ENCODE measurements at regions not wholly inside any gene's neighbourhood (a gene's known extent, or its start where the extent isn't known, plus 50 kb on each side); places are given as distances from the start of the nearest gene placed in this dataset.
"Not testable (repeated sequence)": the region's sequence is repeated elsewhere in the genome, so short reads cannot be mapped to it uniquely, and the experiment has no call there.

DNA sequence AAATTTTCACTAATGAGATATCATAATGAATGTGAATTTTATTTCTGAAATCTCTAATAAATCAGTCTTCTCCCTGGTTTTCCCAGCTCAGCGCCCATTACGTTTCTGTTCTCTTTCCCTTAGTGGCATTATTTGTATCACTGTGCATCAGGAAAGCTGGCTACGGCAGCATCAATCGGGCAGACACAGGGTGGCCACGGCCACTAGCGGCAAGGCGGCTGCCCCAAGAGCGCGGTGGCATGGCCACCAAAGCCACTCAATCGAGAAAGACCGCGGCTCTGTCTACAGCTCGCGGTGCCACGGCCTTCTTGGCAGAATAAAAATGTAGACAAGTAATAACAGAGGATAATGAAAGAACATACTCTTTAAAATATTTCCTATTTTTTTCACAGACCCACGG is 168.0 kb downstream of the RPIA start:
- DNase-seq (ENCODE audit: low read depth in 2 of 2) = no peak

DNA sequence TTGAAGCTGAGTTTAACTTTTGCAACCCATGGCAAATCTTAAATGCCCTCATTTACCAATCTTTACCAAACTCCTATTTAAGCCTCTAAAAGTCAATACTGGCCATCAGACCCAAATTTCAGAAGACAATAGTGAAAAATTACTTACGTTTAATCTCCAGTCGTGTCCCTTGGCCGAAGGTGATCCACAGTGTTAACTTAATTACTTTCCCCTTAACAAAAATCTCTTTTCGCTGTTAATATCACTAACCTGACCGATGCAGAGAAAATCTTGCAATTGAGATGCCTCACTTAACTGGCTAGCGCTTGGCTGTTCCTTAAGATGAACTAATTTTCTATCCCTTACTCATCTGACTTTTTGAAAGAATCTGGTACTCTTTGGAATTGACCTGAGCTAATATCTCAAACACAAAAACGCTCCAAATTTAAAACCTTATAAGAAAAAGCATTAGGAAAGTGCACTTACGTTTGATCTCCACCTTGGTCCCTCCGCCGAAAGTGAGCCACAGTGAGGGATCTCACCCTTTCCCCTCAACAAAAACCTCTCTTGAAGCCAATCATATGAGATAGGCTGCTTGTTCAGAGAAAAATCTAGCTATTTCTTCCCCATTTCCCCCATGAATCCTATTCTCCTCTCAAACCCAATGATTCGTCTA is 169.1 kb downstream of the RPIA start:
- no peak for DNase-seq (ENCODE audit: low read depth in 2 of 2)

DNA sequence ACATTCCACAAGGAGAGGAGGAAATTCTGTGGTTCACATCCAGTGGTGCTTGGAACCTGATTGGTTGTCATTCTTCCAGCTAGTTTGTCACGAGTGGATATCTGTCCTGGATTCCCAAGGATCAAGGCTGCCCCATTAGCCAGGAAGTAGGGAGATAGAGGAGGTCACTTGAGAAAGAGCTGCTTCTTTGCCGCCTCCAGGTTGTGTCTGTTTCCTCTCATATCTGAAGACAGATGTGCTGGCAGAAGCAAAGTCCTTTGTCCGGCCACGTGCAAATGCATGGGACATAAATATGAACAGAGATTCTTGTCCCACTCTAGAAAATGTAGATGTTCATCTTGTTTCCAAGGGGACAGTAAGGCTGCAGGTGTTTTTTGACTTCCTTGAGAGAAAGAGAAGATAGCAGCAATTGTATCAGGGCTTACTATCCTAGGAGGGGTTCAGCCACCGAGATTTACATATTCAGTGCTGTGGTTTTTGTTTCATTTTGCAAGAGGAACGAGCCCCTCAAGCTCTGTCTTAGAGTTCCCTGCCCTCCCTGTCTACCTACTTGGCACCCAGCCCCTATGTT is 174.4 kb downstream of the RPIA start:
- no peak for DNase-seq (ENCODE audit: low read depth in 2 of 2)

DNA sequence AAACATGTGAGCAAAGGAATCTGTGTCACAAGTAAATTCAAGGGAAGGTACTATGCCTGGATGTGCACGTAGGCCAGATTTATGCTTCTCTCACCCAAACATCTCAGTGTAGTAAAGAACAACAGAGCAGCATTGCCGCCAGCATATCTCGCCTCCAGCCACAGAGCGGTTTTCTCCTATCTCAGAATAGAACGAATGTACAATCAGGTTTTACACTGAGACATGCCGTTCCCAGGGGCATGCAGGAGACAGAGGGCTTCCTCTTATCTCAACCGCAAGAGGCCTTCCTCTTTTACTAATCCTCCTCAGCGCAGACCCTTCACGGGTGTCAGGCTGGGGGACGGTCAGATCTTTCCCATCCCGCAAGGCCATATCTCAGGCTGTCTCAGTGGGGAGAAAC is 175.3 kb downstream of the RPIA start:
- no peak for DNase-seq (ENCODE audit: low read depth in 2 of 2)

DNA sequence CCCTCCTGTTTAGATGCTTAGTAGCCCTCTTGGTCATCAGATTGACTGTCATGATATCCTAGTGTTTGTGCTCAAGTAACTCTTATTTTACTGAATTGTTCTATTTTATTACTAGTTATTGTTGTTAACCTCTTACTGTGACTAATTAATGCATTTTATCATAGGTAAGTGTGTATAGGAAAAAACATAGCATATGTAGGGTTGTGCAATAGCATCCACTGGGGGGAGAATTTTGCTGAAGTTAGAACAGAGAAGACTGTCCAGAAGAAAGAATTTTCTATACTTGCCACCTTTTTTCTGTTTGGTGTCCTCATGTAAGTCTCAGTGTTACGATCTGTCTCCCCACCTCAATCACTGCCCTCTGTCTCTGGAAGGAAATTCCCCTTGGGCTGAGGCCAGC is 177.4 kb downstream of the RPIA start:
- no peak for DNase-seq (ENCODE audit: low read depth in 2 of 2)

DNA sequence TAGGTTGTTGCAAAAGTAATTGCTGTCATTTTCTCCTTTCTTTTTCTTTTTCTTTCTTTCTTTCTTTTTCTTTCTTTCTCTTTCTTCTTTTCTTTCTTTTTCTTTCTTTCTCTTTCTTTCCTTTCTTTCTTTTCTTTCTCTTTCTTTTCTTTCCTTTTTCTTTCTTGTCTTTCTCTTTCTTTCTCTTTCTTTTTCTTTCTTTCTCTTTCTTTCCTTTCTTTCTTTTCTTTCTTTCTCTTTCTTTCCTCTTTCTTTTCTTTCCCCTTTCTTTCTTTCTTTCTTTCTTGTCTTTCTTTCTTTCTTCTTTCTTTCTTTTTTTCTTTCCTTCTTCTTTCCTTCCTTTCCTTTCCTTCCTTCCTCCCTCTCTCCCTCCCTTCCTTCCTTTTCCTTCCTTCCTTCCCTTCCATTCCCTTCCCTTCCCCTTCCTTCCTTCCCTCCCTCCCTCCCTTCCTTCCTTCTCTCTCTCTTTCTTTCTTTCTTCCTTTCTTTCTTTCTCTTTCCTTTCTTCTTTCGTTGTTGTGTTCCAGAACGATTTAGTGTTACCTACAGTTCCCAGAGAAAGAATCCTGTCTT is 178.9 kb downstream of the RPIA start:
- DNase-seq (ENCODE audit: low read depth in 2 of 2) = no peak

DNA sequence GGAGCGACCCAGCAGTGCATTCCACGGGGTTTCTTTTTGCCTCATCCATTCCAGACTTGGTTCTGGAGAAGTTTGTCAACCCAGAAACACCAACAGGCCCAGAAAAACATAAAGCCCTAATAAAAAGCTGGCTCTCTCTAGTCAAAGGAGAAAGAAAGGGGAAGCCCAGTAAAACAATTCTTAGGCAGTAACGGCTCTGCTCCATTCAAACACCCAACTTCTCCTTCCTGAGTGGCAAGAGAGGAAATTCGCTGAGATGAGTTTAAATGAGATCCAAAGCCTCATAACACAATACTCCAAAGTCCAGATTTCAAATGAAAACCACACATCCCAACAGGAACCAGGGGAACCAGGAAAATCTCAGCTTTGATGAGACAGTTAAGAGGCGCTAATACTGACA is 179.9 kb downstream of the RPIA start:
- no peak for DNase-seq (ENCODE audit: low read depth in 2 of 2)

DNA sequence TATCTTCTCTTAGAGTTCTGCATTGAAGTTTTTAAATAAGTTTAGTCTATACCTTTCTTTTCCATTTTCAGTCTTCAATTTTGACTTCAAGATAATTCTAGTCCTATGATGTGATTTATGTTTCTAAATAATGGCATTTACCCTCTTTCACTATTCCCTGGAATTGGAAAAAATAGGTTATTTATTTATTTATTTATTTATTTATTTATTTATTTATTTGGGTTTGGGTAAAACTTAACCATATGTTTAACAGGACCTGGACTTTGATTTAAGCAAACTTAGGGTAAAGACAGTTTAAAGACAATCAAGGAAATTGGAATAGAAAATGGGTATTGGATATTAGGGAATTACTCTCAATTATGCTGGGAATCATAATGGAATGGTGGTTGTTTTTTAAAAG is 182.1 kb downstream of the RPIA start:
- DNase-seq (ENCODE audit: low read depth in 2 of 2) = no peak

DNA sequence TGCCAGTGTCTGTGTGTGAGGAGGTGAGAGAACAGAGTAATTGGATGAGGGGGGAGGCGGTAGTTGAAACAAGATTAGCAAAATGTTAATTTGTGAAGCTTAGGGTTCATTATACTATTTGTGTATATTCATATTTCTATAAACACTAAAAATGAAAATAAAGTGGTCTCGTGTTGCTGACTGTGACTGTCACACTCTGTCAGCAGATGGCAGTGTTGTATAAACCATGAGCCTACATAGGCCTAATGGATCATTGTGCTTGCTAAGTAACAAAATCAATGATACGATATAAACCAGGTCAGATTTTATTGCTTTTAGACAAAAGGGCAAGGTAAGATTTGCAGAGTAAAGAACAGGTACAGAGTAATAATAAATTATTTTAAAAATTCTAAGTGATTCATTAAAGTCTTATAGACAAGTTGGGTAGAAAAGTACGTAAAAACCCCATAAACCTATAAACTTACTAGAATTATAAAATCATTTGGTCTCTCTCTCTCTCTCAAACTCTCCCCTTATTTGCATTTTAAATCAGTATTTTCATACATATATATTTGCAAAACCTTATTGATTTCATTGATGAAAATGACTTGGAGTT is 182.7 kb downstream of the RPIA start:
- peak in 1 of 2 donors; percentile 10 for DNase-seq (ENCODE audit: low read depth in 2 of 2)

DNA sequence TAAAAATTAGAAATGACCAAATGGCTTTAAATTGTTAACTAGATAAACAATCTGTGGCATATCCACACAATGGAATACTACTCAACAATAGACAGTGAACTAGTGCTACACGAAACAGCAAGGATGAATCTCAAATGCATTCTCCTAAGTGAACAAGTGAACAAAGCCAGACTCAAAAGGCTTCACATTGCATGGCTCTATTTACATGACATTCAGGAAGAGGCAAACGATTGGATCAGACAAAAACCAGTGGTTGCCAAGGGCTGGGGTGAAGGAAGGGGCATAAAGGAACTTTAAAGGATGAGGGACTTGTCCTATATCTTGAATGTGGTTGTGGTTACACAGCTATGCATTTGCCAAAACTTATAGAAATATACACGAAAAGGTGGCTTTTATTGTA is 184.3 kb downstream of the RPIA start:
- DNase-seq (ENCODE audit: low read depth in 2 of 2) = no peak

DNA sequence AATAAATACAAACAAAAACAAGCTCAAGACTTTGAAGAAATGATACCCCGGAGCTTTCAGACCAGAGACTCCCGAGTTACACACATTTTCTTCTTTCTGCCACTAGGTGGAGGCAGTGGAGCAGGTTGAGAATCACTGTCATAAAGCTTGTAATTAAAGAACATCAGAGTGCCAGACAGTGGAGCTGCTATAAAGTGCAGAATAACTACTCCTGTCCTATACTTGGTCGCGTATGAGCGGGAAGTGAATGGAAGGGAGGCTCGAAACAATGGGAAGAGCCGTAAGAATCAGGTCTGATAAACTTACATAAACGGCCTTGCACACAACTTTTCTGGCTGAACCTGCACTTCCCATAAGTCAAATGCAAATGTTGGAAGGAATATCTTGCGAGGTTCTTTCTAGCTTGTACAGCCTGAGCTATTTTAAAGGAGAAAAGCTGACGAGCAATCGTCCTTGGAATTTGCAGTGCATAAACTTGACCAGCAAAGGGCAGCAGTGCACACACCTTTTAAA is 189.0 kb downstream of the RPIA start:
- no peak for DNase-seq (ENCODE audit: low read depth in 2 of 2)

DNA sequence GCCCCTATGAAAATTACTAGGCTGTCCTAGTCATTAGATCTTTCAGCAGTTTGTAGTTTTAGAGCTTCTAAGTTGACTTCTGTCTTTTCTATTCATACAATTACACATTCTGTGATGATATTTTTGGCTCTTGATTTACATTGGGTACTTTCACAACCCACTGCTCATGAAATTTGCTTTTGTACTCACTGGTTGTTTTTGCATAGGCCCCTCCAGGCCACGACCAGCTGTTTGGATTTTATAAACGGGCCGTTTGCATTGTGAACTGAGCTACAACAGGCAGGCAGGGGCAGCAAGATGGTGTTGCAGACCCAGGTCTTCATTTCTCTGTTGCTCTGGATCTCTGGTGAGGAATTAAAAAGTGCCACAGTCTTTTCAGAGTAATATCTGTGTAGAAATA is 193.8 kb downstream of the RPIA start:
- no peak for DNase-seq (ENCODE audit: low read depth in 2 of 2)

DNA sequence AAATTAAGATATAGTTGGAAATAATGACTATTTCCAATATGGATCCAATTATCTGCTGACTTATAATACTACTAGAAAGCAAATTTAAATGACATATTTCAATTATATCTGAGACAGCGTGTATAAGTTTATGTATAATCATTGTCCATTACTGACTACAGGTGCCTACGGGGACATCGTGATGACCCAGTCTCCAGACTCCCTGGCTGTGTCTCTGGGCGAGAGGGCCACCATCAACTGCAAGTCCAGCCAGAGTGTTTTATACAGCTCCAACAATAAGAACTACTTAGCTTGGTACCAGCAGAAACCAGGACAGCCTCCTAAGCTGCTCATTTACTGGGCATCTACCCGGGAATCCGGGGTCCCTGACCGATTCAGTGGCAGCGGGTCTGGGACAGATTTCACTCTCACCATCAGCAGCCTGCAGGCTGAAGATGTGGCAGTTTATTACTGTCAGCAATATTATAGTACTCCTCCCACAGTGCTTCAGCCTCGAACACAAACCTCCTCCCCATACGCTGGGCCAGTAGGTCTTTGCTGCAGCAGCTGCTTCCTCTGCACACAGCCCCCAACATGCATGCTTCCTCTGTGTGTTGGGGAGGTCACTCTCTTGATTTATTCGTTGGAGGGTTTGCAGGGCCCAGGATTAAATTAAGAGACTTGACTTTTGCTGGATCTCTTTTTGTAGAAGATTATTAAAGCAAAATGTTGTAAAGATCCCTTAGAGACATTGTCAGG is 194.4 kb downstream of the RPIA start:
- no peak for DNase-seq (ENCODE audit: low read depth in 2 of 2)

DNA sequence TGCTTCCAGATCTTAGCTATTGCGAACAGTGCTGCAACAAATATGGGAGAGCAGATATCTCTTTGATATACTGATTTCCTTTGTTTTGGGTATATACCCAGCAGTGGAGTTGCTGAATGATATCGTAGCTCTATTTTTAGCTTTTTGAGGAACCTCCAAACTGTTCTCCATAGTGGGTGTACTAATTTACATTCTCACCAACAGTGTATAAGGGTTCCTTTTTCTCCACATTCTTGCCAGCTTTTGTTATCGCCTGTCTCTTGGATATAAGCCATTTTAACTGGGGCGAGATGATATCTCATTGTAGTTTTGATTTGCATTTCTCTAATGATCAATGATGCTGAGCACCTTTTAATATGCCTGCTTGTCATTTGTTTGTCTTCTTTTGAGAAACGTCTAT is 196.0 kb downstream of the RPIA start:
- DNase-seq (ENCODE audit: low read depth in 2 of 2) = not testable (repeated sequence)

DNA sequence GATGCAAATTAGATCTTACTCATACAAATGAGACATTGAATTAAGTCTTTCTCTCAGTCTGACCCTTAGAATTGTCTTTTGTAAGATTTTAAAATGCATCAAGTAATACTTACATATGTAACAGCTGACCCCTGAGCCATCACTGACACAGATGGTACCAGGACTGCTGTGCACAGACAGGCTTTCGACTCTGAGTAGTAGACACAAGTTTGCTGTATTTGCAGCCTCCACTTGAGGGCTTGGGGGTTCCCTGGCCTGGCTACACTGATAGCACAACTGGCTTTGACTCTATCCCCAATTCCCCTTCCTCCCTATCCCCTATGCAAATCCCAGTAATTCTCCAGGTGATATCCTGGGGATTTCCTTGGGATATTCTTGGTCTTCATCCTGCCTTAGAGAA is 200.7 kb downstream of the RPIA start:
- no peak for DNase-seq (ENCODE audit: low read depth in 2 of 2)

DNA sequence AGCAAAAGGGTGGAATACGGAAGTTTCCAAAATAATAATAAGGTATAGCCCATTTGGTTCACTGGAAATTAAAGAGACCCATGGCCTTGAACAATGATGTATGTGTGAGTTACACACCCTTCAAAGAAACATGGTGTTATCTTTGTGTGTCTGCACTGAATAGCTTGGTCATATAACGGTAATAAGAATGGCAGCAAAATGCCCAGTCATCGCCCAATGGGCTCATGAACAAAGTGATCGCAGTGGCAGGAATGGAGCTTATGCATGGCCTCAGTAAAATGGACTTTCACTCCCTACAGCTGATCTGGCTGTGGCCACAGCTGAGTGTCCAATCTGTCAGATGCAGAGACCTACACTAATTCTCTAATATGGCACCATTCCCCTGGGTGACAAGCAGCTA is 201.3 kb downstream of the RPIA start:
- no peak for DNase-seq (ENCODE audit: low read depth in 2 of 2)

DNA sequence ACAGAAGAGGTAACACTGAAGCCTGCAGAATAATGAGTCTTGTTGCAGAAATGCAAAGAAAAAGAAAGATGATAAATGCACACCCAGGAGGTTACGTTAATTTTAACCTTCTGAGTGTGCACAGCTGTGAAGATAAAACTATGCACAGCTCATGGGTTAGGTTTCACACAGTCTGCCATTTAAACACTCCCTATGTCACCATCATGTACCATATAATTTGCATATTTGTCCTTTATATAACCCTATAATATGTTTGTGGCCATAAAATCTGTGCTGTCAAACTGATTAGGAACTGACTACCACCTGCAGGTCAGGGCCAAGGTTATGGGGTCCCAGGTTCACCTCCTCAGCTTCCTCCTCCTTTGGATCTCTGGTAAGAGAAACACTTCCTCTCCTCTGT is 205.5 kb downstream of the RPIA start:
- DNase-seq (ENCODE audit: low read depth in 2 of 2) = no peak

DNA sequence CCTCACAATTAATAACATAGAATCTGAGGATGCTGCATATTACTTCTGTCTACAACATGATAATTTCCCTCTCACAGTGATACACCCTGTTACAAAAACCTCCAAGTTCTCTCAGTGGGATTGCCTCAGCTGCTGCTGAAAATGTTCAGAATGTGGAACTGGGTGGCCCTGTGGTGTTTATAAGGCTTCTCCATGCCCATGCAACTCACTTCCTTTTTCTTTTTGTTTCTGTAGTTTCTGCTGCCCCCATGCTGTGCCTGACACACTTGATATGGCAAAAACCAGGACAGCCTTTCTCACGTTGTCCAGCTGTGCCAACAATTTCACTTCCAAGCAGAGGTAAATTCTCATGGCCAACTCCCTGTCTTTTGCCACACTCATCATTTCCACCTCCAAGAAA is 206.2 kb downstream of the RPIA start:
- DNase-seq (ENCODE audit: low read depth in 2 of 2) = no peak

DNA sequence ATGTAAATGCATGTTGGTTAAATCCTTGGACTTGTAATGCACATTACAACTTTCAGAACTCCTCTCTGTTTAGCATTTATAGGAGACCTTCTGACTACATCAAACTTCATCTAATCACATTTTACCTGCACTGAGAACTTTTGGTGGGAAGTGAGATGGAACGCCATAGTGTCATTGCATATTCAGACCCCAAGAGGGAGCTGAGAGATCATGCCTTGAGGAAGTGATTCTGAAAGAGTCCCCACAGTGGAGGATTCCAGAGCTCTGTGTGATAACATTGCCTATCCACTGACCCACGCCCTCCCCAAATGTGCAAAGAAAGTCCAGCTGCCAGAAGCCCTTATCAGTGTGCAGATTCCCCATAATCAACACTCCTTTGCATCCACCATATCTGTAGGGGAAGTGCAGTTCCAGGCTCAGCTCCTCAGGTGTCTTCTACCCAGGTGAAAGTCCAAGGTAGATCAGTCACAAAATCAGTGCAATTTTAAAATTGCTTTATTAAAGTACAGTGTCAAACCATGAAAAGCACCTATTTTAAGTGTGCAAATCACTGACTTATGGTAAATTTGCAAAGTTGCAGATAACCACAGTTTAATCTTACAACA is 212.4 kb downstream of the RPIA start:
- DNase-seq (ENCODE audit: low read depth in 2 of 2) = no peak

DNA sequence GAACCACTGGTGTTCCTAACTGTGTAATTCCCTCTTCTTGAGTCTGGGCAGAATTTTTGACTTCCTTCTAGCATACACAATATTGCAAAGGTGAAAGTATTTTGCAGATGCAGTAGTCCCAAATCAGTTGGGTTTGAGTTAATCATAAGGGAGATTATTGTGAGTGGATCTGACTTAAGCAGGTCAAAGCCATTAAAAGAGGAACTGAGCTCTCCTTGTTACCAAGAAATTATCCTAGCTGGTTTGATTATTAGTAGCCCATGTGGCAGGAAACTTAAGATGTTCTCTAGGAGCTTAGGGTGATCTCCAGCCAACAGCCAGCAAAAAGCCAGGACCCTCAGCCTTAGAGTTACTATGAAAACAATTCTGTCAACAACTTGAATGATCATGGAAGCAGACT is 221.8 kb downstream of the RPIA start:
- DNase-seq (ENCODE audit: low read depth in 2 of 2) = no peak

DNA sequence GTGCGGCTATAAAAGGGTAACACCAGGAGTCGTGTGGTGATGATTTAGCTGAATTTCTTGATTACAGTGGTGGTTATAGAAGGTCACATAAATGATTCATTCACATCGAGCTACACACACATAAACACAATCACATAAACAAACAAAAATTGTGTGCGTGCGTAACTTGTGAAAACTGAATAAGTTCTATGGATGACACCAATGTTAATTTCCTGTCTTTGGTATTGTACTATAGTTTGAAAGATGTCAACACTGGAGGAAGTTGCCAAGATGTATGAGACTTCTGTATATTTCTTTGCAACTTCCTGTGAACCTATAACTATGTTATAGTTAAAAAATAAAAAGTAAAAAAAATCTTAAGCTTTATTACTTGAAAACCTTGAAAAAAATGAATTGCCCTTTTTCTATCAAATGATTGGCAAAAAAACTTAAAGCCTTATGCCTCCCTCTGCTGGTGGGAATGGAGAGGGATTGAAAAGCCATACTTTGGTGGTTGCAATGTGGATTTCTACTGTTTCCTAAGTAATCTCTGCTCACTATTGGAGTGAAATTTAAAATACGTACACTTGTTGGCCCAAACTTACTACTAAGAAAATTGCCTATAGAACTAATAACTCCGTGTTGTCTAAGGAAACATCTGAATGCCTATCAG is 227.7 kb downstream of the RPIA start:
- no peak for DNase-seq (ENCODE audit: low read depth in 2 of 2)

DNA sequence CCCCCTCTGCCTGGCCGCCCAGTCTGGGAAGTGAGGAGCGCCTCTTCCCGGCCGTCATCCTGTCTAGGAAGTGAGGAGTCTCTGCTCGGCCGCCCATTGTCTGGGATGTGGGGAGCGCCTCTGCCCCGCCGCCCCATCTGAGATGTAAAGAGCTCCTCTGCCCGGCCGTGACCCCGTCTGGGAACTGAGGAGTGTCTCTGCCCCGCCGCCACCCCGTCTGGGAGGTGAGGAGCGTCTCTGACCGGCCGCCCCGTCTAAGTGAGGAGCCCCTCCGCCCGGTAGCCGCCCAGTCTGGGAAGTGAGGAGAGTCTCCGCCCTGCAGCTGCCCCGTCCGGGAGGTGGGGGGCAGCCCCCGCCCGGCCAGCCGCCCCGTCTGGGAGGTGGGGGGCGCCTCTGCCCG is 228.9 kb downstream of the RPIA start:
- DNase-seq (ENCODE audit: low read depth in 2 of 2) = not testable (repeated sequence)

Data from stimulated activated CD8-positive, alpha-beta memory T cell treated with anti-CD3 and anti-CD28 coated beads, Interleukin-15, amount 100 ng/mL, for 48 hours (primary cell).